Fibroblast of lung (primary cell): ENCODE measurements at regions not wholly inside any gene's neighbourhood (a gene's known extent, or its start where the extent isn't known, plus 50 kb on each side); places are given as distances from the start of the nearest gene placed in this dataset.

Experiments
- CTCF ChIP-seq, 2 donors: IDR thresholded peaks in 1 of 2; conservative IDR thresholded peaks in 1 of 2; 1 replicate in 1 of 2; 2 replicates in 1 of 2; pipeline ENCODE4 v1.5.1; 2011 to 2012; ENCODE audit warnings: low read length in 2 of 2, control low read depth in 1 of 2, inconsistent platforms in 1 of 2, low read depth in 1 of 2, mild to moderate bottlenecking in 1 of 2
- EZH2 ChIP-seq: IDR thresholded peaks from 2 replicates; pipeline ENCODE4 v1.5.1; 2012; ENCODE audit warnings: low read length, control low read depth, mild to moderate bottlenecking; ENCODE audit errors: missing control alignments

GRCh38 chr3:4044619-4045018, 245.4 kb downstream of the LRRN1 start:
- TF ChIP-seq CTCF (conservative IDR thresholded peaks at IDR 0.05 in 1 of 2, IDR thresholded peaks at IDR 0.05 in 1 of 2; ENCODE audit: low read depth in 1 of 2, low read length in 2 of 2) (no peak), EZH2 (no peak)
